HG03457 (cell line): ENCODE measurements at regions not wholly inside any gene's neighbourhood (a gene's known extent, or its start where the extent isn't known, plus 50 kb on each side); places are given as distances from the start of the nearest gene placed in this dataset.
"Not testable (repeated sequence)": the region's sequence is repeated elsewhere in the genome, so short reads cannot be mapped to it uniquely, and the experiment has no call there.

Experiments
- ATAC-seq: cut with Tn5 transposase; IDR thresholded peaks from one replicate; pipeline ENCODE4 v1.9.1; 2021; ENCODE audit warnings: moderate number of reproducible peaks; ENCODE audit not compliant: unreplicated experiment

DNA sequence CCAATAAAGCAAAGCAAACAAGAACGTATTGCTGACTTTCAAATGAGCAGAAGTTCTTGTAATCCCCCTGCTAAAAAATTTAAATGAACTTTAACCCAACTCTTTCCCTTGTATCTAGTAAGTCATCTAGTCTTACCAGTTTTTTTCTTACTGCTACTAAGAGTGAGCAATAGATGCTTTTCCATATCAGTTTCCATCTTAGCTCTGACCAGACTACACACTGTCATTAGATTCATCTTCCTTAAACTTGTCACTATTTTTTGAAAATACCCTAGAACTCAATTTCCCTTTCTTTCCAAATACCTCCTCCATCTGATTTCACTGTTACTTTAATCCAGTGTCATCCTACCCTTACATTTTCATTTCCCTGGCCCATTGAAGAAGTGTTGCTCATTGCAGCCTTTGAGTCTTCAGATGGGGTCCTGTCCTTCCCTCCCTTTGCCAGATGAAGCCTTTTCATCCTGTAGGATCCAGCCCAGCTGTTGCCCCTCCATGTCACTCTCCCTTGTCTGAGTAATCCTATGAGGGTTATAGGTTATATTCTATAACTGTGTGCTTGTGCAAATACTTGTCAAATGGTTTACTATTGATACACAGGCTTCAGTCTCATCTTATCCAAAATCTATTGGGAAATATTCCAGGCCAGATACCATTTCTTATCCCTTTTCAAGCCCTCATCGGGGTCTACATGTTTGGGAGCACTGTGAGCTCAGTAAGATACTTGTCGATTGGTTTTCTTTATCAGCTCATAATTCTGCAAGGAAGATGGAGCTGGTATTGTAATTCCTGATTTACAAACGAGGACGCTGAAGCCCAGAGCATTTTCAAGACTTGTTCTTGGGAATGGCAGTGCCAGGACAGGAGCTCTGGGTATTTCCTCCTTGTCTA is 51.5 kb upstream of the ITGB1 start:
- no peak for ATAC-seq

DNA sequence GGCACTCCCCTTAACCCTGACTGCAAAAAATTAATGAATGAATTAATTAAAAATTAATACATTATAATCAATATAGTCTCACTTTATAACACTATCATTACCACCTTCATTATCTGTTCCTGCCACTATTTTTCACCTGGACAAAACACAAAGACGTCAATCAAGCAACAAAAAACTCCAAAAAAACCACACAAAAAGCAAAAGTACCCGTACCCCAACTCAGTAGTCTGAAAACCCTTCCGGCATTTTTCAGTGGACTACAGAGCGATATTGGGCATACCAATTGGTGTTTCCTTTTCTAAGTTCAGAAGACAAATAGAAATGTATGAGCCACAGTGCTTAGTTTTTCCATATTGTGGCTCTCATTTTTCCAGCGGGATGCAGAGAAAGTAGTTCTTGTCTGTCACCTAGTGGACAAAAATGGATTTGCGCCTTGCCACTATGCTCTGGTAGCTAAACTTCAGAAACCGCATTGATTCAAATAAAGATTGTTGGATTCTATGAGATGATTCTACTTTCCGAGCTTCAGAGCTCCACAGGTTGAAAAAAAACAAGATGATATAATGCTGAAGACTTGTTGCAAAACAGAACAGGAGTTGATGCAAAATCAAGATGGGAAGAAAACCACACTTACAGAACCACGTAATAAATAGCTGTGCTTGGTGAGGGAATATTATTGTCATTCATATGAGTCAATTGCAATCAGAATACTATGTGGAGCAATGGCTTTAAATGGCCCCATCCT is 50.6 kb upstream of the ITGB1 start:
- ATAC-seq = no peak

DNA sequence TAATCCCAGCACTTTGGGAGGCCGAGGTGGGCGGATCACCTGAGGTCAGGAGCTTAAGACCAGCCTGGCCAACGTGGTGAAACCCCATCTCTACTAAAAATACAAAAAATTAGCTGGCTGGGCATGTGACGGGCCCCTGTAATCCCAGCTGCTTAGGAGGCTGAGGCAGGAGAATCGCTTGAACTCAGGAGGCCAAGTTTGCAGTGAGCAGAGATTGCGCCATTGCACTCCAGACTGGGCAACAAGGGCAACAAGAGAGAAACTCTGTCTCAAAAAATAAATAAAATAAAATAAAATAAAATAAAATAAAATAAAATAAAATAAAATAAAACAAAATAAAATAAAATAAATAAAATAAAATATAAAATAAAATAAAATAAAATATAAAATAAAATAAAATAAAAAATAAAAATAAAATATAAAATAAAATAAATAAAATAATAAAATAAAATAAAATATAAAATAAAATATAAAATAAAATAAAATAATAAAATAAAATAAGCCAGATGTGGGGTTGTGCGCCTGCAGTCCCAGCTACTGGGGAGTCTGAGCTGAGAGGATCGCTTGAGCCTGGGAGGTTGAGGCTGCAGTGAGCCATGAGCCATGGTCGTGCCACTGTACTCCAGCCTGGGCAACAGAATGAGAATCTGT is 49.8 kb upstream of the ITGB1 start:
- not testable (repeated sequence) for ATAC-seq
